ENCODE measurements at regions not wholly inside any gene's neighbourhood (a gene's known extent, or its start where the extent isn't known, plus 50 kb on each side); places are given as distances from the start of the nearest gene placed in this dataset.
"Not testable (repeated sequence)": the region's sequence is repeated elsewhere in the genome, so short reads cannot be mapped to it uniquely, and the experiment has no call there.

GRCh38 chr12:31220633-31221550 lies 105.1 kb downstream of the SINHCAF start:
- H3K27me3 Mint-ChIP-seq (ENCODE audit: insufficient read depth, unreplicated experiment) = peaks cover 23% of the 10 kb centered on the region
- intact Hi-C loops (cut with micrococcal nuclease) = no loop called here
- no peak overlapping the region for H3K27ac Mint-ChIP-seq (ENCODE audit: low read depth, unreplicated experiment)
- no peaks in the 10 kb centered on the region for H3K9me3 Mint-ChIP-seq (ENCODE audit: unreplicated experiment)
- no peak overlapping the region for H3K4me3 Mint-ChIP-seq (ENCODE audit: unreplicated experiment)
- H3K4me1 Mint-ChIP-seq (ENCODE audit: insufficient read depth, unreplicated experiment) = no peaks in the 10 kb centered on the region
- no peaks in the 10 kb centered on the region for H3K36me3 Mint-ChIP-seq (ENCODE audit: insufficient read depth, unreplicated experiment)
- no peak for TF ChIP-seq CTCF (IDR thresholded peaks at IDR 0.05; ENCODE audit: unreplicated experiment)
- BruUV-seq (replicated peaks) = no TSS peak
- CTCF ChIA-PET = interaction anchor here (0.9 kb wide), 1 partner anchor 18 kb away, joined by 3 read pairs; no protein-coding TSS in a partner anchor
- POLR2A ChIA-PET = no interaction called here
- peak; percentile 17 for DNase-seq (ENCODE audit: unreplicated experiment)

- DNase-seq (ENCODE audit: unreplicated experiment) = no peak
- Mint-ChIP-seq H3K27ac (ENCODE audit: low read depth, unreplicated experiment) (no peak overlapping the region), H3K4me1 (ENCODE audit: insufficient read depth, unreplicated experiment) (no peaks in the 10 kb centered on the region), H3K27me3 (ENCODE audit: insufficient read depth, unreplicated experiment) (peaks cover 23% of the 10 kb centered on the region), H3K36me3 (ENCODE audit: insufficient read depth, unreplicated experiment) (no peaks in the 10 kb centered on the region), H3K9me3 (ENCODE audit: unreplicated experiment) (no peaks in the 10 kb centered on the region), H3K4me3 (ENCODE audit: unreplicated experiment) (no peak overlapping the region)
- no TSS peak for BruUV-seq (replicated peaks)
- no peak for TF ChIP-seq CTCF (IDR thresholded peaks at IDR 0.05; ENCODE audit: unreplicated experiment)
- CTCF ChIA-PET = no interaction called here
- intact Hi-C loops (cut with micrococcal nuclease) = no loop called here
- POLR2A ChIA-PET = no interaction called here
Measured at GRCh38 chr12:31221551-31221945, 104.4 kb downstream of the SINHCAF start.

DNA sequence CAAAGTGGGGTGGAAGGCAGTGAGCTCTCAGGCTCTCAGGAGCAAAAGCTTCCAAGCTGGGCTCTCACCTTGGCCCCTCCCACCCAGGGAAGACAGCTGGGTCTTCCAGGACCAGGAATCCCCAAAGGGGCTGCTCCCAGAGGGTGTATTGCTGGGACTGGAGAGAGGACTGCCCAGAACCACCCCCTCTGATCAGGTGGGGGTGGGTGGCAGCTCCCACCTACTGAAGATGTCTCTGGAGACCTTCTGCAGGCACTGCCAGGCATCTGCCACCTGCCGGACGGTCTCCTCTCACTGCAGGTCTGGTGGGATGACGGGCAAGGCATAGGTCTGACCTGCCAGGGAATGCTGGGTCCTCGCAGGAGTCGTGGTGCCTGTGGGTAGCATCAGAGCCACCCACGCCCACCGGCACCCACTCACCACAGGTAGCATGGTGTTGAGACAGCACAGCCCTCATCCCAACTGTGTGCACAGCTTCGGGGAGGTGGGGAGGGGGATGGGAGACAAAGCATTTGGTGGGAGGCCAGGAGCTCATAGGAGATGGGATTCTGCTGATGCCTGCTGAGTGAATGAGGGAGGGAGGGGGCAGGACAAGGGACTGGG lies 103.2 kb downstream of the SINHCAF start:
- CTCF ChIA-PET = interaction anchor here (0.9 kb wide), 1 partner anchor 16 kb away, joined by 4 read pairs; no protein-coding TSS in a partner anchor
- H3K9me3 Mint-ChIP-seq (ENCODE audit: unreplicated experiment) = no peaks in the 10 kb centered on the region
- no peak overlapping the region for H3K4me3 Mint-ChIP-seq (ENCODE audit: unreplicated experiment)
- DNase-seq (ENCODE audit: unreplicated experiment) = no peak
- H3K36me3 Mint-ChIP-seq (ENCODE audit: insufficient read depth, unreplicated experiment) = no peaks in the 10 kb centered on the region
- POLR2A ChIA-PET = no interaction called here
- no peaks in the 10 kb centered on the region for H3K4me1 Mint-ChIP-seq (ENCODE audit: insufficient read depth, unreplicated experiment)
- H3K27ac Mint-ChIP-seq (ENCODE audit: low read depth, unreplicated experiment) = no peak overlapping the region
- no TSS peak for BruUV-seq (replicated peaks)
- H3K27me3 Mint-ChIP-seq (ENCODE audit: insufficient read depth, unreplicated experiment) = peaks cover 22% of the 10 kb centered on the region
- TF ChIP-seq CTCF (IDR thresholded peaks at IDR 0.05; ENCODE audit: unreplicated experiment) = no peak
- intact Hi-C loops (cut with micrococcal nuclease) = no loop called here

DNA sequence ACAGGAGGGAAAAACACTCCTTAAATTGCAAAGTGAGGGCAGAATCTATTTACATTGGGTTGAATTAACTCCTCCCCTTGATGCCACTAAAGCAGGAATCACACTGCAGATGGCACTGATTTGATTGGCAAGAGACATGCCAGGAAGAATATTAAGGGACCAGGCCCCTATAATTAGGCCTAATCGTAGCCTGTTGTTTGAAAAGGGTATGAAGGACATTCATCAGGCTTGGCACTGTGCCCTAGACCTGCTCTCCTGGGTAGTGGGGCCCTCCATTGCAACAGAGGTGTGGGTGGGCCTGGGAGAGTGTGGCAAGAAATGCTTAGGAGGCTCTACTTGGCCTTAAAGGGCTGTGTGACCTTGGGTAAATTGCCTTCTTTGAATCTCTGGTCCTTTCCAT lies 102.3 kb downstream of the SINHCAF start:
- BruUV-seq (replicated peaks); DNase-seq (ENCODE audit: unreplicated experiment); H3K4me1 Mint-ChIP-seq (ENCODE audit: insufficient read depth, unreplicated experiment); H3K4me3 Mint-ChIP-seq (ENCODE audit: unreplicated experiment); H3K36me3 Mint-ChIP-seq (ENCODE audit: insufficient read depth, unreplicated experiment); H3K27ac Mint-ChIP-seq (ENCODE audit: low read depth, unreplicated experiment); H3K9me3 Mint-ChIP-seq (ENCODE audit: unreplicated experiment); intact Hi-C loops (cut with micrococcal nuclease): not testable (repeated sequence)
- ChIA-PET CTCF (interaction anchor here (0.9 kb wide), 1 partner anchor 16 kb away, joined by 4 read pairs; no protein-coding TSS in a partner anchor), POLR2A (interaction anchor here (0.5 kb wide), 1 partner anchor 446 kb away, joined by 4 read pairs; no protein-coding TSS in a partner anchor)
- peaks cover 13% of the 10 kb centered on the region for H3K27me3 Mint-ChIP-seq (ENCODE audit: insufficient read depth, unreplicated experiment)

Measured in MCF 10A (cell line).